SU-DHL-6 (cell line): ENCODE measurements at regions not wholly inside any gene's neighbourhood (a gene's known extent, or its start where the extent isn't known, plus 50 kb on each side); places are given as distances from the start of the nearest gene placed in this dataset.

ENCODE experiments used
- H2AFZ ChIP-seq: fragments of 200-600 bp; sonication (generic); 2 replicates; pipeline ENCODE4 v1.6.1; 2014; ENCODE audit warnings: low read depth, mild to moderate bottlenecking, moderate library complexity, mixed read lengths, antibody characterized with exemption, low read length; ENCODE audit not compliant: severe bottlenecking
- H3F3A ChIP-seq: fragments of 200-600 bp; shearing (Covaris generic); 2 replicates; pipeline ENCODE4 v1.6.0; 2016; ENCODE audit warnings: antibody characterized with exemption, mild to moderate bottlenecking; ENCODE audit not compliant: insufficient read depth
- H3K27ac ChIP-seq: fragments of 200-600 bp; sonication (generic); 2 replicates; pipeline ENCODE4 v1.5.1; 2016; ENCODE audit warnings: low read depth, mild to moderate bottlenecking, low read length, moderate library complexity, mixed read lengths
- H3K27me3 ChIP-seq: fragments of 200-600 bp; sonication (generic), shearing (Covaris generic); 2 replicates; pipeline ENCODE4 v1.6.0; 2014; ENCODE audit warnings: mild to moderate bottlenecking, low read length
- H3K36me3 ChIP-seq: fragments of 200-600 bp; sonication (generic); 2 replicates; pipeline ENCODE4 v1.6.1; 2014; ENCODE audit warnings: mild to moderate bottlenecking, low read length, mixed read lengths
- H3K4me2 ChIP-seq: fragments of 300-600, 200-600 bp; shearing (Covaris generic), sonication (generic); 2 replicates; pipeline ENCODE4 v1.6.0; 2014; ENCODE audit warnings: low read length, low read depth, mild to moderate bottlenecking; ENCODE audit not compliant: poor library complexity, severe bottlenecking
- H3K4me3 ChIP-seq: fragments of 200-600 bp; sonication (generic); 2 replicates; pipeline ENCODE4 v1.5.1; 2014; ENCODE audit warnings: antibody characterized with exemption, low read length, mild to moderate bottlenecking, mixed read lengths; ENCODE audit not compliant: insufficient read depth, poor library complexity, severe bottlenecking
- H3K79me2 ChIP-seq: fragments of 200-600 bp; sonication (generic); 2 replicates; pipeline ENCODE4 v1.6.1; 2014; ENCODE audit warnings: mild to moderate bottlenecking, low read length, moderate library complexity; ENCODE audit not compliant: insufficient read depth
- H3K9ac ChIP-seq: fragments of 200-600 bp; sonication (generic); 2 replicates; pipeline ENCODE4 v1.7.0; 2014; ENCODE audit warnings: mild to moderate bottlenecking, low read length
- H3K9me2 ChIP-seq: fragments of 200-600 bp; sonication (generic); replicated peaks from 2 replicates; pipeline ENCODE4 v1.6.1; 2014; ENCODE audit warnings: low read length; ENCODE audit not compliant: insufficient read depth
- H3K9me3 ChIP-seq: fragments of 200-600 bp; sonication (generic); 2 replicates; pipeline ENCODE4 v1.6.1; 2014; ENCODE audit warnings: low read length, mixed read lengths; ENCODE audit not compliant: insufficient read depth
- H4K20me1 ChIP-seq: fragments of 200-600 bp; sonication (generic); 2 replicates; pipeline ENCODE4 v1.6.1; 2014; ENCODE audit warnings: low read depth, mild to moderate bottlenecking, antibody characterized with exemption, low read length, moderate library complexity, mixed read lengths
- CTCF ChIP-seq: fragments of 200-600 bp; sonication (generic); IDR thresholded peaks from one replicate; pipeline ENCODE4 v1.5.1; 2017; ENCODE audit warnings: antibody characterized with exemption, mild to moderate bottlenecking, low read length, moderate library complexity; ENCODE audit not compliant: insufficient read depth, poor library complexity, severe bottlenecking
- EZH2phosphoT487 ChIP-seq: fragments of 200-600 bp; sonication (generic), shearing (Covaris generic); conservative IDR thresholded peaks from 2 replicates; pipeline ENCODE4 v1.6.1; 2018; ENCODE audit warnings: mild to moderate bottlenecking, antibody characterized with exemption, low read length, moderate library complexity, mixed read lengths

- no peaks in the 10 kb centered on the region for H3K9me2 ChIP-seq
- no peak overlapping the region for H3K9ac ChIP-seq
- no peaks in the 10 kb centered on the region for H3K27me3 ChIP-seq
Observed at GRCh38 chr1:69284508-69284907, 283.2 kb upstream of the LRRC7 start.

GRCh38 chr1:69288416-69288815 lies 279.3 kb upstream of the LRRC7 start:
- Histone ChIP-seq H3K4me3 (no peak overlapping the region), H3K9ac (no peak overlapping the region), H3K27ac (no peak overlapping the region), H2AFZ (no peak overlapping the region), H3K79me2 (no peaks in the 10 kb centered on the region), H3K9me3 (no peaks in the 10 kb centered on the region), H3F3A (no peaks in the 10 kb centered on the region), H4K20me1 (no peaks in the 10 kb centered on the region), H3K27me3 (no peaks in the 10 kb centered on the region), H3K9me2 (no peaks in the 10 kb centered on the region), H3K36me3 (no peaks in the 10 kb centered on the region), H3K4me2 (no peak overlapping the region)
- no peak for TF ChIP-seq CTCF
- no peak for TF ChIP-seq EZH2phosphoT487

More at GRCh38 chr1:69284508-69284907, 283.2 kb upstream of the LRRC7 start:
- TF ChIP-seq CTCF (no peak), EZH2phosphoT487 (no peak)
- Histone ChIP-seq H4K20me1 (no peaks in the 10 kb centered on the region), H3K27ac (no peak overlapping the region), H3K36me3 (no peaks in the 10 kb centered on the region), H3K9me3 (no peaks in the 10 kb centered on the region), H2AFZ (no peak overlapping the region), H3K4me3 (no peak overlapping the region), H3K79me2 (no peaks in the 10 kb centered on the region), H3F3A (no peaks in the 10 kb centered on the region), H3K4me2 (no peak overlapping the region)

GRCh38 chr1:69290291-69290690 lies 277.4 kb upstream of the LRRC7 start:
- H3K27me3 ChIP-seq: no peaks in the 10 kb centered on the region
- H3K36me3 ChIP-seq: no peaks in the 10 kb centered on the region
- no peak overlapping the region for H3K4me2 ChIP-seq
- no peaks in the 10 kb centered on the region for H4K20me1 ChIP-seq
- H3K27ac ChIP-seq: no peak overlapping the region
- H3K9me3 ChIP-seq: no peaks in the 10 kb centered on the region
- H3K79me2 ChIP-seq: no peaks in the 10 kb centered on the region
- no peak overlapping the region for H3K4me3 ChIP-seq
- TF ChIP-seq EZH2phosphoT487 (no peak), CTCF (no peak)
- no peak overlapping the region for H2AFZ ChIP-seq
- H3K9ac ChIP-seq: no peak overlapping the region
- no peaks in the 10 kb centered on the region for H3F3A ChIP-seq
- H3K9me2 ChIP-seq: no peaks in the 10 kb centered on the region
